ENCODE measurements at regions not wholly inside any gene's neighbourhood (a gene's known extent, or its start where the extent isn't known, plus 50 kb on each side); places are given as distances from the start of the nearest gene placed in this dataset.

DNA sequence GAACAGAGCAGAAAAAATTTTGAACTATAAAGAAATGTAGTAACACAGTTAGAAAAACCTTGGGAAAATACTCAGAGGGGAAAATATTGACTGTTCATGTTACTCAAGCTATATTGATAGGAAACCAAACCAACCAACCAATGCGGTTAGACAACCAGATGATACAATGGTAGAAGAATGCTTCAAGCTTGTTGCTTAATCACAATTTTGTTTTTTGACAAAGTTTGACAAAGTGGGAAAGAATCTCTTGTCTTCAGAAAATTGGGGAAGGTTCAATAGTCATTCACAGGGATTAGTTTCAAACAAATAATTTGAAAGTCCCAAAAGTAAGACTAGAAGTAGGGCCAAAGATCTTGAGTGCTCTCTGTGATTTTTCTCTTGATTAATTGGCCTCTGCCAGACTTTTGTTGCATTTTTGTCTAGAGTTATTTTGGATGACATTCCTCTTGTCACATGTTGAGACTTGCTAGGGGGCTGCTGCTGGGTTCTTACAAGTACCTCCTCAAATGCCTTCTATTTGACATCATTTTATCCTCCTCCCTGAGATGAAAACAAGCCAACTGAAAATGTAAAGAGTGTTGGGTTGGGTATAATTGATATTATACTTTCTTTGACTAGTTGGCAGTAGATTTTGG, 233.1 kb upstream of the PHYHIPL start (continued):
- TF ChIP-seq ZNF331 (CRISPR knock-in tag; IDR thresholded peaks at IDR 0.05; ENCODE audit: low read depth) (no peak), POLR2AphosphoS5 (IDR thresholded peaks at IDR 0.05; ENCODE audit: low read depth) (no peak), ZNF114 (CRISPR knock-in tag; IDR thresholded peaks at IDR 0.05) (no peak), EZH2 (IDR thresholded peaks at IDR 0.05; ENCODE audit: low read depth, unreplicated experiment) (no peak), EZH2phosphoT487 (IDR thresholded peaks at IDR 0.05; ENCODE audit: unreplicated experiment) (no peak), NANOG (IDR thresholded peaks at IDR 0.05; ENCODE audit: borderline replicate concordance) (no peak), STAT1 (IDR thresholded peaks at IDR 0.05; ENCODE audit: unreplicated experiment) (no peak), JUNB (IDR thresholded peaks at IDR 0.05; ENCODE audit: unreplicated experiment) (no peak)
- TF ChIP-seq, protein P1, sequence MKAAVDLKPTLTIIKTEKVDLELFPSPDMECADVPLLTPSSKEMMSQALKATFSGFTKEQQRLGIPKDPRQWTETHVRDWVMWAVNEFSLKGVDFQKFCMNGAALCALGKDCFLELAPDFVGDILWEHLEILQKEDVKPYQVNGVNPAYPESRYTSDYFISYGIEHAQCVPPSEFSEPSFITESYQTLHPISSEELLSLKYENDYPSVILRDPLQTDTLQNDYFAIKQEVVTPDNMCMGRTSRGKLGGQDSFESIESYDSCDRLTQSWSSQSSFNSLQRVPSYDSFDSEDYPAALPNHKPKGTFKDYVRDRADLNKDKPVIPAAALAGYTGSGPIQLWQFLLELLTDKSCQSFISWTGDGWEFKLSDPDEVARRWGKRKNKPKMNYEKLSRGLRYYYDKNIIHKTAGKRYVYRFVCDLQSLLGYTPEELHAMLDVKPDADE (IDR thresholded peaks at IDR 0.05) = no peak
- TF ChIP-seq, protein P2, sequence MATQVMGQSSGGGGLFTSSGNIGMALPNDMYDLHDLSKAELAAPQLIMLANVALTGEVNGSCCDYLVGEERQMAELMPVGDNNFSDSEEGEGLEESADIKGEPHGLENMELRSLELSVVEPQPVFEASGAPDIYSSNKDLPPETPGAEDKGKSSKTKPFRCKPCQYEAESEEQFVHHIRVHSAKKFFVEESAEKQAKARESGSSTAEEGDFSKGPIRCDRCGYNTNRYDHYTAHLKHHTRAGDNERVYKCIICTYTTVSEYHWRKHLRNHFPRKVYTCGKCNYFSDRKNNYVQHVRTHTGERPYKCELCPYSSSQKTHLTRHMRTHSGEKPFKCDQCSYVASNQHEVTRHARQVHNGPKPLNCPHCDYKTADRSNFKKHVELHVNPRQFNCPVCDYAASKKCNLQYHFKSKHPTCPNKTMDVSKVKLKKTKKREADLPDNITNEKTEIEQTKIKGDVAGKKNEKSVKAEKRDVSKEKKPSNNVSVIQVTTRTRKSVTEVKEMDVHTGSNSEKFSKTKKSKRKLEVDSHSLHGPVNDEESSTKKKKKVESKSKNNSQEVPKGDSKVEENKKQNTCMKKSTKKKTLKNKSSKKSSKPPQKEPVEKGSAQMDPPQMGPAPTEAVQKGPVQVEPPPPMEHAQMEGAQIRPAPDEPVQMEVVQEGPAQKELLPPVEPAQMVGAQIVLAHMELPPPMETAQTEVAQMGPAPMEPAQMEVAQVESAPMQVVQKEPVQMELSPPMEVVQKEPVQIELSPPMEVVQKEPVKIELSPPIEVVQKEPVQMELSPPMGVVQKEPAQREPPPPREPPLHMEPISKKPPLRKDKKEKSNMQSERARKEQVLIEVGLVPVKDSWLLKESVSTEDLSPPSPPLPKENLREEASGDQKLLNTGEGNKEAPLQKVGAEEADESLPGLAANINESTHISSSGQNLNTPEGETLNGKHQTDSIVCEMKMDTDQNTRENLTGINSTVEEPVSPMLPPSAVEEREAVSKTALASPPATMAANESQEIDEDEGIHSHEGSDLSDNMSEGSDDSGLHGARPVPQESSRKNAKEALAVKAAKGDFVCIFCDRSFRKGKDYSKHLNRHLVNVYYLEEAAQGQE (IDR thresholded peaks at IDR 0.05; ENCODE audit: unreplicated experiment) = no peak
- TF ChIP-seq, protein P3, sequence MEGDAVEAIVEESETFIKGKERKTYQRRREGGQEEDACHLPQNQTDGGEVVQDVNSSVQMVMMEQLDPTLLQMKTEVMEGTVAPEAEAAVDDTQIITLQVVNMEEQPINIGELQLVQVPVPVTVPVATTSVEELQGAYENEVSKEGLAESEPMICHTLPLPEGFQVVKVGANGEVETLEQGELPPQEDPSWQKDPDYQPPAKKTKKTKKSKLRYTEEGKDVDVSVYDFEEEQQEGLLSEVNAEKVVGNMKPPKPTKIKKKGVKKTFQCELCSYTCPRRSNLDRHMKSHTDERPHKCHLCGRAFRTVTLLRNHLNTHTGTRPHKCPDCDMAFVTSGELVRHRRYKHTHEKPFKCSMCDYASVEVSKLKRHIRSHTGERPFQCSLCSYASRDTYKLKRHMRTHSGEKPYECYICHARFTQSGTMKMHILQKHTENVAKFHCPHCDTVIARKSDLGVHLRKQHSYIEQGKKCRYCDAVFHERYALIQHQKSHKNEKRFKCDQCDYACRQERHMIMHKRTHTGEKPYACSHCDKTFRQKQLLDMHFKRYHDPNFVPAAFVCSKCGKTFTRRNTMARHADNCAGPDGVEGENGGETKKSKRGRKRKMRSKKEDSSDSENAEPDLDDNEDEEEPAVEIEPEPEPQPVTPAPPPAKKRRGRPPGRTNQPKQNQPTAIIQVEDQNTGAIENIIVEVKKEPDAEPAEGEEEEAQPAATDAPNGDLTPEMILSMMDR (conservative IDR thresholded peaks at IDR 0.05; ENCODE audit: low read depth in 2 of 2) = no peak

DNA sequence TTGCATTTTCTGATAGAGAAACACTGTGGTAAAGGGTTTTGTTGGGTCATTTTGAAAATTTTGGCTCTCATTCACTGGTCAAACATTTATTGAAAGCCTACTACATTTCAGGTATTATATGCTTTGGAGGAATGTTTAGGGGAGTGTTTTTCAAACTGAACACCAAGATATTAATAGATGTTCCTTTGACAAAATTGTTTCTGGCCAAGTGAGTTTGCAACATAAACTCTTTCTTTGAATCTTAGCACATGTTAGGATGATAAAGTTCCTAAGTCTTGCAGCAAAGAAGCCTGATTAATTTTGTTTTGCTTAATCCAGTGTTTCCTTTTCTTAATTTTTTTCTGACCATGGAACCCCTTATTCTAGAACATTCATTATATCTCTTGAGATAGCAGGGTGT, 232.5 kb upstream of the PHYHIPL start:
- DNase-seq (ENCODE audit: low spot score) = no peak
- Mint-ChIP-seq H3K27me3 (ENCODE audit: insufficient read depth, low read depth, poor library complexity) (peaks cover 3% of the 10 kb centered on the region), H3K4me3 (no peak overlapping the region), H3K9me3 (no peaks in the 10 kb centered on the region), H3K36me3 (ENCODE audit: low read depth) (no peaks in the 10 kb centered on the region), H3K4me1 (no peaks in the 10 kb centered on the region), H3K27ac (no peak overlapping the region)
- no peak for ATAC-seq
- H4K20me1 ChIP-seq (replicated peaks; ENCODE audit: insufficient read depth) = no peaks in the 10 kb centered on the region
- no peaks in the 10 kb centered on the region for H3K36me3 ChIP-seq (ENCODE audit: insufficient read depth)
- H3K4me2 ChIP-seq = no peak overlapping the region
- no peaks in the 10 kb centered on the region for H3K79me2 ChIP-seq (replicated peaks; ENCODE audit: insufficient read depth)
- no peaks in the 10 kb centered on the region for H3F3A ChIP-seq (replicated peaks; ENCODE audit: low read depth)
- H2AFZ ChIP-seq = no peak overlapping the region
- no peak overlapping the region for H3K27ac ChIP-seq (ENCODE audit: low read depth)
- H3K9me2 ChIP-seq (ENCODE audit: insufficient read depth) = peaks cover 4% of the 10 kb centered on the region
- H3K4me3 ChIP-seq = no peak overlapping the region
- H3K27me3 ChIP-seq (ENCODE audit: insufficient read depth) = no peaks in the 10 kb centered on the region
- TF ChIP-seq STAT1 (IDR thresholded peaks at IDR 0.05; ENCODE audit: unreplicated experiment) (no peak), EZH2phosphoT487 (IDR thresholded peaks at IDR 0.05; ENCODE audit: unreplicated experiment) (no peak), ZNF331 (CRISPR knock-in tag; IDR thresholded peaks at IDR 0.05; ENCODE audit: low read depth) (no peak)
- no peaks in the 10 kb centered on the region for H3K4me1 ChIP-seq (ENCODE audit: insufficient read depth)

Measured in GM23338 (cell line).